HG03469 (cell line): ENCODE measurements at regions not wholly inside any gene's neighbourhood (a gene's known extent, or its start where the extent isn't known, plus 50 kb on each side); places are given as distances from the start of the nearest gene placed in this dataset.

Source experiments
- ATAC-seq: cut with Tn5 transposase; IDR thresholded peaks from one replicate; pipeline ENCODE4 v1.9.1; 2021; ENCODE audit warnings: mild to moderate bottlenecking, moderate library complexity, moderate number of reproducible peaks; ENCODE audit not compliant: unreplicated experiment

- ATAC-seq, result no peak
Observed at GRCh38 chr4:130422261-130422660, 1326.3 kb downstream of the C4orf33 start.

- ATAC-seq, result no peak
Observed at GRCh38 chr4:130424211-130424610, 1328.3 kb downstream of the C4orf33 start.

GRCh38 chr4:130432289-130432688, 1336.3 kb downstream of the C4orf33 start:
- no peak for ATAC-seq

GRCh38 chr4:130449741-130450140, 1353.8 kb downstream of the C4orf33 start:
- no peak for ATAC-seq

- ATAC-seq, result no peak
Observed at GRCh38 chr4:130468340-130468739, 1372.4 kb downstream of the C4orf33 start.

- no peak for ATAC-seq
Observed at GRCh38 chr4:130478406-130478805, 1382.5 kb downstream of the C4orf33 start.

- ATAC-seq, result no peak
Observed at GRCh38 chr4:130479020-130479419, 1383.1 kb downstream of the C4orf33 start.

- no peak for ATAC-seq
Observed at GRCh38 chr4:130479674-130480073, 1383.7 kb downstream of the C4orf33 start.

- ATAC-seq, result no peak
Observed at GRCh38 chr4:130484826-130485225, 1388.9 kb downstream of the C4orf33 start.

GRCh38 chr4:130485371-130485770, 1389.4 kb downstream of the C4orf33 start:
- ATAC-seq, result no peak

- ATAC-seq, result no peak
Observed at GRCh38 chr4:130486186-130486585, 1390.2 kb downstream of the C4orf33 start.

- no peak for ATAC-seq
Observed at GRCh38 chr4:130486841-130487240, 1390.9 kb downstream of the C4orf33 start.

GRCh38 chr4:130510661-130511060, 1414.7 kb downstream of the C4orf33 start:
- ATAC-seq, result no peak

- no peak for ATAC-seq
Observed at GRCh38 chr4:130511776-130512175, 1415.8 kb downstream of the C4orf33 start.

GRCh38 chr4:130524057-130524456, 1428.1 kb downstream of the C4orf33 start:
- no peak for ATAC-seq

GRCh38 chr4:130530505-130530904, 1434.6 kb downstream of the C4orf33 start:
- no peak for ATAC-seq

GRCh38 chr4:130534651-130535050, 1438.7 kb downstream of the C4orf33 start:
- ATAC-seq, result no peak

- no peak for ATAC-seq
Observed at GRCh38 chr4:130542953-130543352, 1447.0 kb downstream of the C4orf33 start.

- ATAC-seq, result no peak
Observed at GRCh38 chr4:130545171-130545570, 1449.2 kb downstream of the C4orf33 start.

GRCh38 chr4:130545596-130545995, 1449.6 kb downstream of the C4orf33 start:
- ATAC-seq, result no peak

- no peak for ATAC-seq
Observed at GRCh38 chr4:130559268-130559667, 1463.3 kb downstream of the C4orf33 start.

GRCh38 chr4:130563185-130563888, 1467.4 kb downstream of the C4orf33 start:
- no peak for ATAC-seq

GRCh38 chr4:130563889-130564418, 1468.0 kb downstream of the C4orf33 start:
- no peak for ATAC-seq
